HG03469 (cell line): ENCODE measurements at regions not wholly inside any gene's neighbourhood (a gene's known extent, or its start where the extent isn't known, plus 50 kb on each side); places are given as distances from the start of the nearest gene placed in this dataset.
A peak's percentile ranks its signal among the peaks of the same experiment; 100 is the strongest.

ENCODE experiments used
- ATAC-seq: cut with Tn5 transposase; IDR thresholded peaks from one replicate; pipeline ENCODE4 v1.9.1; 2021; ENCODE audit warnings: mild to moderate bottlenecking, moderate library complexity, moderate number of reproducible peaks; ENCODE audit not compliant: unreplicated experiment

GRCh38 chr4:155079871-155080270 lies 128.6 kb upstream of the NPY2R start:
- no peak for ATAC-seq

GRCh38 chr4:155081222-155081621 lies 127.2 kb upstream of the NPY2R start:
- ATAC-seq: no peak

- ATAC-seq: no peak
These were observed 122.4 kb upstream of the NPY2R start for GRCh38 chr4:155085843-155086530.

GRCh38 chr4:155094201-155094820 lies 114.1 kb upstream of the NPY2R start:
- no peak for ATAC-seq

GRCh38 chr4:155099231-155099630 lies 109.2 kb upstream of the NPY2R start:
- ATAC-seq: no peak

DNA sequence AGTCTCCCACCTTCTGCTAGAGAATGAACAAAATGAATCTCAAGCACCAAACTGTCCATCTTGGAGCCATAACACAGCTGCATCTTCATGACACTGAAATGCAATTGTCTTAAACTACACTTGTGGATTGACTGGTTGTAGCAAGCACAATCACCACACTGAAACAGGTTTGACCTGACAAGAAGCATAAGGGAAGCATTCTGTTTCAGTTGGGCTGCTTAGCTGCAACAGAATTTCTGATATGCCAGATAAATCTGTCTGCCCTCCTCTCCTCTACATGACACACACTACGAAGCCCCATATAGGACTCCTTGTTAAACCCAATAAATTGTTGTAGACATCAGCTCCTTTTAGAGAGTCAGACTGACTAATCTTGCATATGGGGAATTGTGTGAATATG lies 101.8 kb upstream of the NPY2R start:
- no peak for ATAC-seq

GRCh38 chr4:155107059-155107458 lies 101.4 kb upstream of the NPY2R start:
- no peak for ATAC-seq

DNA sequence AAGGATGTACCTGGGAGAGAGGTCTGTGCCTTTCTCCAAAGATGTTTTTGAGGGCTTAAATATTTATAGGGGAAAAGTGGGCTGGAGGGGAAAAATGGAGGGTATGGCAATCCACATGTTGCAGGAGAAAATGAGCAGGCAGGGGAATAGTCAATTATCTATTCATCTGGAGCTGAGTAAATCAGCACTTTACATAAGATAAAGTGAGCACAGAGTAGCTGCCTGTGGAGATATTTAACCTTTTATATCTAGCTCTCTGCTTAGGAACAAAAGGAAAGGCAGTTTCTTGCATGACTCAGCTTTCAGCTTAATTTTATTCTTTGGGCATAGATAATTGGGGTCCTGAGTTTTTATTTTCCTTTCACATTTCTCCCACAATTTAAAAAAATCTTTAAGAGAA lies 93.6 kb upstream of the NPY2R start:
- no peak for ATAC-seq

GRCh38 chr4:155119006-155119405 lies 89.4 kb upstream of the NPY2R start:
- ATAC-seq: no peak

DNA sequence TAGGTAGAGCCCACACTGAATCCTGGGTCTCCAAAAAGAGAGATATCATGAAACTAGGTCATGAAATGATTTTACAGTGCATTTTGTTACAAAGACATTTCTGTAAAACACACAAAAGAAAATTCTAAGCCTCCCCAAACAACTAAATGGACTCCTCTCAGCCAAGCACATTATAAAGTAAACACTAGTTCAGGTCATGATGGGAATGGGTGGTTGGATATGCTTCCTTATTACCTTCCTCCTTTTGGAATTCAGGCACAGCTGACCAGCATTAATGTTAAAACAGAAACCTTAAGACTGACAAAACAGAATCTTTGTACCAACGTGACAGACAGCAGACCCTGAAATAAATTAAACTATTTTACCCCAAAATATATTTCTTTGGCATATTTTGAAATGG lies 87.9 kb upstream of the NPY2R start:
- no peak for ATAC-seq

DNA sequence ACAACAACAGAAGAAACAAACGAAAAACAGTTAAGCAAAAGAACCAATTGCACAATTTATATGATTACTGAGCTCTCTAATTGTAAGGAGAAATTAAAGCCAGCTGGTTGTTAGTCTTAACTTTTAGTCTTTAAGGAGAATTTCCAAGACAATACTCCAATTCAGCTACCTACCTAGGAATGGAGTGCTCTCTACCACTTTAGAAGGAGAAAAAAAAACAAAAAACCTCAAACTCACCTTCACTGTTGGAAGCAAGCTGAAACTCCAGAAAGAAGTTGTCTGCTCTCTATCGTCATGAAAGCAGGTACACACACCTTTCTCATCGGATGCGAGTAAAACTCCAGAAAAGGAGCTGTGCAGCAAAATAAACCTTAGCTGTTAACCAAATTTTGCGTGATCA lies 86.1 kb upstream of the NPY2R start:
- no peak for ATAC-seq

DNA sequence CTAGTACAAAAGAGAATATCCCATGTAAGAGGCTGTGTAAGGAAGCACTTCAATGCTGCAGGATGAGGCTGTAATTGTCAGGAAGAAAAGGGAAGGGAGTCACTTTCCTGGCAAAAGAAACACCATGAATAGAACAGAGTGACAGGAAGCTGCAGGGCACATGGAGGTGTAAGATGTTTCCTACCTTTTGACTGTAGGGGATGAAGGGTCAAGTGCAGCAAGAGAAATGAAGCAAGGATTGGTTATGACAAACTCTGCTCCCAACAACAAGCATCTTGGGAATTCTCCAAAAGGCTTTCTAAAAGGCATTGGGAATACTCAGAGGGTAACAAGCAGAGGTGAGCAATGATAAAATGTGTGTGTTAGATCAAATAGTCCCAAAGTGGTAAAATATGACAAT lies 74.3 kb upstream of the NPY2R start:
- ATAC-seq: no peak

GRCh38 chr4:155140889-155141288 lies 67.5 kb upstream of the NPY2R start:
- no peak for ATAC-seq

DNA sequence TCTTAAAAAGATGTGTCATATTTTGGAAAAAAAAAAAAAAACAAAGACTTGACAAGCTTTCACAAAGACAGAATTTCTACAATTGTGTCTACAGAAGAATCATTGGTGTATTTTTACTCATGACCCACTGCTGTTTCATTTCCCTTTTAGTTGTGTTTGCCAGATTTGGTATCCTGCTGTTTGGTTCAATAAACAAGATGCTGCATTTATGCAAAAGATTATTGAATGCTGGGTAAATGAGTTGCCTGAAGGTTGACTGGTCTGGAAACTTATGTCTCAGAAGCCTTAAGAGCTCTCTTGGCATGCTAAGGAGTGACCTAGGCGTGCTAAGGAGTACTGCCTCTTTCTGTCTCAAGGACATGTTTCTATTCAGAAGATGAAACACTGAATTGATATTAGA lies 64.9 kb upstream of the NPY2R start:
- ATAC-seq: peak; percentile 77
